ENCODE measurements at regions not wholly inside any gene's neighbourhood (a gene's known extent, or its start where the extent isn't known, plus 50 kb on each side); places are given as distances from the start of the nearest gene placed in this dataset.
A peak's percentile ranks its signal among the peaks of the same experiment; 100 is the strongest.
"Not testable (repeated sequence)": the region's sequence is repeated elsewhere in the genome, so short reads cannot be mapped to it uniquely, and the experiment has no call there.

- Histone ChIP-seq H3K9ac (ENCODE audit: low read depth, low read length) (no peak overlapping the region), H3K4me1 (ENCODE audit: insufficient read depth, low read length) (peaks cover 6% of the 10 kb centered on the region), H3K9me3 (ENCODE audit: insufficient read depth, low read depth, low read length) (no peaks in the 10 kb centered on the region), H3K36me3 (ENCODE audit: insufficient read depth, low read depth, low read length) (no peaks in the 10 kb centered on the region), H3K27ac (ENCODE audit: low read length) (no peak overlapping the region), H3K27me3 (ENCODE audit: insufficient read depth, low read length) (no peaks in the 10 kb centered on the region), H3K4me3 (ENCODE audit: low read length) (no peak overlapping the region)
Measured at GRCh38 chr6:80437801-80438200, 331.3 kb downstream of the BCKDHB start.

- Histone ChIP-seq H3K9ac (ENCODE audit: low read depth, low read length) (no peak overlapping the region), H3K27me3 (ENCODE audit: insufficient read depth, low read length) (no peaks in the 10 kb centered on the region), H3K9me3 (ENCODE audit: insufficient read depth, low read depth, low read length) (no peaks in the 10 kb centered on the region), H3K4me3 (ENCODE audit: low read length) (no peak overlapping the region), H3K4me1 (ENCODE audit: insufficient read depth, low read length) (peaks cover 6% of the 10 kb centered on the region), H3K36me3 (ENCODE audit: insufficient read depth, low read depth, low read length) (no peaks in the 10 kb centered on the region), H3K27ac (ENCODE audit: low read length) (no peak overlapping the region)
Measured at GRCh38 chr6:80437221-80437620, 330.8 kb downstream of the BCKDHB start.

DNA sequence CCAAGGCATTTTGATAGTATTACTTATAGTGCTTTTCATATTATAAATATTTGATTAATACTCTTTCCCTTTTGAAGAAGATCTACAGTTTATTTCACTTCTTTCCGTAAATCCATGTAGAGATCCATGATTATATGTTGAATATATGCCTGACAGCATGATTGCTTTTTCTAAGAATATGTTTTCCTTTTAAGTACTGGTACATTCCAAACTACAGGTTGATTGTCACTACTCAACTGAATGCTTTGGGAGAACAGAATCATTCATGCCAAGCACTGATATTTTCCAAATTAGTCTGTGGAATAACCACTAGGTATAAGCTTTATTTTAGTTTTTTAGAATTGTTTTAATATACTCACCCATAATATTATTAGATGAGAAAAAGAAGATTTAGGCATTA is 330.2 kb downstream of the BCKDHB start:
- Histone ChIP-seq H3K4me1 (ENCODE audit: insufficient read depth, low read length) (peaks cover 6% of the 10 kb centered on the region), H3K27me3 (ENCODE audit: insufficient read depth, low read length) (no peaks in the 10 kb centered on the region), H3K4me3 (ENCODE audit: low read length) (no peak overlapping the region), H3K36me3 (ENCODE audit: insufficient read depth, low read depth, low read length) (no peaks in the 10 kb centered on the region), H3K27ac (ENCODE audit: low read length) (no peak overlapping the region), H3K9me3 (ENCODE audit: insufficient read depth, low read depth, low read length) (no peaks in the 10 kb centered on the region), H3K9ac (ENCODE audit: low read depth, low read length) (no peak overlapping the region)

DNA sequence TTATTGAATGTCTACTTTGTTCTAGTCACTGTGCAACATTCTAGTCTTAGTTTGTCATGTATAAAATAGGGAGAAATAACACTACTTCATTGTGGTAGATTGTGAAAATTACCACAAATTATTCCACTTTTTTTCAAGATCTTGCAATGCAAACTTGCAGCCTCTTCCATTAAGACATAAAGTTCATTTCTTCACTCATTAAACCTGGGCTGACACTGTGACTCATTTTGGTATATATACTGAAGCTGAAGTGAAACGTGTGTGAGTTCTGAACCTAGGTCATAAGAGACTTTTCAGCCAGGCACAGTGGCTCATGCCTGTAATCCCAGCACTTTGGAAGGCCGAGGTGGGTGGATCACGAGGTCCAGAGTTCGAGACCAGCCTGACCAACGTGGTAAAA is 329.0 kb downstream of the BCKDHB start:
- Histone ChIP-seq H3K9ac (ENCODE audit: low read depth, low read length) (no peak overlapping the region), H3K36me3 (ENCODE audit: insufficient read depth, low read depth, low read length) (no peaks in the 10 kb centered on the region), H3K27me3 (ENCODE audit: insufficient read depth, low read length) (no peaks in the 10 kb centered on the region), H3K4me1 (ENCODE audit: insufficient read depth, low read length) (peaks cover 6% of the 10 kb centered on the region), H3K9me3 (ENCODE audit: insufficient read depth, low read depth, low read length) (no peaks in the 10 kb centered on the region), H3K27ac (ENCODE audit: low read length) (no peak overlapping the region), H3K4me3 (ENCODE audit: low read length) (no peak overlapping the region)

- peaks cover 6% of the 10 kb centered on the region for H3K4me1 ChIP-seq (ENCODE audit: insufficient read depth, low read length)
- H3K27me3 ChIP-seq (ENCODE audit: insufficient read depth, low read length): no peaks in the 10 kb centered on the region
- H3K9ac ChIP-seq (ENCODE audit: low read depth, low read length): no peak overlapping the region
- H3K36me3 ChIP-seq (ENCODE audit: insufficient read depth, low read depth, low read length): no peaks in the 10 kb centered on the region
- no peak overlapping the region for H3K27ac ChIP-seq (ENCODE audit: low read length)
- H3K9me3 ChIP-seq (ENCODE audit: insufficient read depth, low read depth, low read length): no peaks in the 10 kb centered on the region
- H3K4me3 ChIP-seq (ENCODE audit: low read length): no peak overlapping the region
Measured at GRCh38 chr6:80434691-80435350, 328.4 kb downstream of the BCKDHB start.

DNA sequence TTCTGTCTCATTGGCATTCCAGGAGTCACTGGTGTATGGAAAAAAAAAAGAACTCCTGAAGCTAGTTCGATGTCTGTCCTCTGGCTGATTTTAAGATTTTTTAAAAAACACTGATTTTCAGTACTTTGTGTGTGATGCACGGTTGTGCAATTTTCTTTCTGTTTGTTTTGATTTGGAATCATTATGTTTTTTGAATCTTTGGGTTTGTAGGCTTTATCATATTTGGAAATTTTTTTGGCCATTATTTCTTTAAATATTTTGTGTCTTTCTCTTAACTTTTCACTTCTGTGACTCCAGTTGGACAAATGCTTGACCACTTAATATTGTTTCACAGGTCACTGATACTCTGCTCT is 327.2 kb downstream of the BCKDHB start:
- H3K27me3 ChIP-seq (ENCODE audit: insufficient read depth, low read length): no peaks in the 10 kb centered on the region
- peaks cover 6% of the 10 kb centered on the region; the same call in 1 of the 2 replicates for H3K4me1 ChIP-seq (ENCODE audit: insufficient read depth, low read length)
- no peaks in the 10 kb centered on the region for H3K9me3 ChIP-seq (ENCODE audit: insufficient read depth, low read depth, low read length)
- no peaks in the 10 kb centered on the region for H3K36me3 ChIP-seq (ENCODE audit: insufficient read depth, low read depth, low read length)
- H3K27ac ChIP-seq (ENCODE audit: low read length): peak overlapping the region; percentile 30
- no peak overlapping the region for H3K4me3 ChIP-seq (ENCODE audit: low read length)
- 0 out of 2 replicates have a peak overlapping the region, but pooled peaks have one; percentile 16 for H3K9ac ChIP-seq (ENCODE audit: low read depth, low read length)

DNA sequence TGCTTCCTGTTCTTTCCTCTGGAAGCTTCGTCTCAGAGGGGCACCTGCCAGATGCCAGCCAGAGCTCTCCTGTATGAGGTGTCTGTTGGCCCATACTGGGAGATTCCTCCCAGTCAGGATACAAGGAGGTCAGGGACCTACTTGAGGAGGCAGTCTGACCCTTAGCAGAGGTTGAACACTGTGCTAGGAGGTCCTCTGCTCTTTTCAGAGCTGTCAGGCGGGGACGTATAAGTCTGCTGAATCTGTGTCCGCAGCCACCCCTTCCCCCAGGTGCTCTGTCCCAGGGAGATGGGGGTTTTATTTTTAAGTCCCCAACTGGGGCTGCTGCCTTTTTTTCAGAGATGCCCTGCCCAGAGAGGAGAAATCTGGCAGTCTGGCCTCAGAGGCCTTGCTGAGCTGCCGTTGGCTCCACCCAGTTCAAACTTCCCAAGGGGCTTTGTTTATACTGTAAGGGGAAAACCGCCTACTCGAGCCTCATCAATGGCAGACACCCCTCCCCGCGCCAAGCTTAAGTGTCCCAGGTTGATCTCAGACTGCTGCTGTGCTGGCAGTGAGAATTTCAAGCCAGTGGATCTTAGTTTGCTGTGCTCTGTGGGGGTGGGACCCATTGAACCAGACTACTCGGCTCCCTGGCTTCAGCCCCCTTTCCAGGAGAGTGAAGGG is 326.7 kb downstream of the BCKDHB start:
- H3K9me3 ChIP-seq (ENCODE audit: insufficient read depth, low read depth, low read length): no peaks in the 10 kb centered on the region
- peak overlapping the region; percentile 30 for H3K27ac ChIP-seq (ENCODE audit: low read length)
- H3K27me3 ChIP-seq (ENCODE audit: insufficient read depth, low read length): no peaks in the 10 kb centered on the region
- H3K4me1 ChIP-seq (ENCODE audit: insufficient read depth, low read length): peaks cover 6% of the 10 kb centered on the region; the same call in 1 of the 2 replicates
- H3K9ac ChIP-seq (ENCODE audit: low read depth, low read length): 0 out of 2 replicates have a peak overlapping the region, but pooled peaks have one; percentile 16
- no peaks in the 10 kb centered on the region for H3K36me3 ChIP-seq (ENCODE audit: insufficient read depth, low read depth, low read length)
- H3K4me3 ChIP-seq (ENCODE audit: low read length): no peak overlapping the region

DNA sequence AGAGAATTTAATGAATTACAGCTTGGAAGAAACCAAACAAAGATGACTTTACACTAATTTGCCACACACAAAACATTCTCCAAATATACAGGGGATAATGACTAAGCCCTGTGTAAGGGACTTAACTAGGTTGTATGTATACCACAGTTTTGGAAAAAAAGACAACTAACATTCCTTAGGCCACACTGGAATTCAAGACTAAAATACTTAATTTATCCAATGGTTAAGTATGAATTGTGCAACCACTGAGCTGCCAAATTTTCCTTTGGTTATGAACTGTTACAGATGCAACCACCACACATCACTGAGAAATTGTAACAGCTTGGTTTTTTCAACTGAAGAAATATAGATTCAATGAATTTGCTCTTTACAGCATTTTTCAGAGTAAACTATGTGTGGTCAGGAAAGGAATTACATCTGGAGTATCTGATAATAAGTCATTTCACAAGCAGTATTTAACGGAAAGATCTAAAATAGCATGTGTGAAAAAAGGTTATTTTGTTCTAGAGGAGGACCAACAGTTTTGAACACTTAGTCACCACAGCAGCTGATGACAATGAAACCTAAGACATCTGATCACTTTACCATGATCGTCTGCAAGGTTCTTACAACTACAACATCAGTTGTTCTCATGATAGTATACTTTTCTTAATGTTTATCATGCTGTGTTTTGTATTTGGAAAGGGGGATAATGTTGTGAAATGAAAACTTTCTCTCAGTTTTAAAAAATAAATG is 318.8 kb downstream of the BCKDHB start:
- no peaks in the 10 kb centered on the region for H3K4me1 ChIP-seq (ENCODE audit: insufficient read depth, low read length)
- H3K9me3 ChIP-seq (ENCODE audit: insufficient read depth, low read depth, low read length): peaks cover 27% of the 10 kb centered on the region
- H3K27me3 ChIP-seq (ENCODE audit: insufficient read depth, low read length): no peaks in the 10 kb centered on the region
- no peak overlapping the region for H3K27ac ChIP-seq (ENCODE audit: low read length)
- no peaks in the 10 kb centered on the region for H3K36me3 ChIP-seq (ENCODE audit: insufficient read depth, low read depth, low read length)
- H3K9ac ChIP-seq (ENCODE audit: low read depth, low read length): no peak overlapping the region
- H3K4me3 ChIP-seq (ENCODE audit: low read length): no peak overlapping the region

GRCh38 chr6:80411486-80411885 is 305.0 kb downstream of the BCKDHB start:
- Histone ChIP-seq H3K9me3 (ENCODE audit: insufficient read depth, low read depth, low read length) (no peaks in the 10 kb centered on the region; the same call in 1 of the 2 replicates), H3K9ac (ENCODE audit: low read depth, low read length) (no peak overlapping the region), H3K36me3 (ENCODE audit: insufficient read depth, low read depth, low read length) (no peaks in the 10 kb centered on the region), H3K27me3 (ENCODE audit: insufficient read depth, low read length) (no peaks in the 10 kb centered on the region), H3K4me3 (ENCODE audit: low read length) (no peak overlapping the region), H3K27ac (ENCODE audit: low read length) (no peak overlapping the region), H3K4me1 (ENCODE audit: insufficient read depth, low read length) (no peaks in the 10 kb centered on the region)

DNA sequence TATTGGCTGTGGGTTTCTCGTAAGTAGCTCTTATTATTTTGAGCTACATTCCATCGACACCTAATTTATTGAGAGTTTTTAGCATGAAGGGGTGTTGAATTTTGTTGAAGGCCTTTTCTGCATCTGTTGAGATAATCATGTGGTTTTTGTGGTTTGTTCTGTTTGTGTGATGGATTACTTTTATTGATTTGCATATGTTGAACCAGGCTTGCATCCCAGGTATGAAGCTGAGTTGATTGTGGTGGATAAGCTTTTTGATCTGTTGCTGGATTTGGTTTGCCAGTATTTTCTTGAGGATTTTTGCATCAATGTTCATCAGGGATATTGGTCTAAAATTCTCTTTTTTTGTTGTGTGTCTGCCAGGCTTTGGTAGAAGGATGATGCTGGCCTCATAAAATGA is 301.5 kb downstream of the BCKDHB start:
- not testable (repeated sequence) for H3K9ac ChIP-seq (ENCODE audit: low read depth, low read length); H3K9me3 ChIP-seq (ENCODE audit: insufficient read depth, low read depth, low read length); H3K36me3 ChIP-seq (ENCODE audit: insufficient read depth, low read depth, low read length); H3K4me3 ChIP-seq (ENCODE audit: low read length); H3K27ac ChIP-seq (ENCODE audit: low read length); H3K27me3 ChIP-seq (ENCODE audit: insufficient read depth, low read length); H3K4me1 ChIP-seq (ENCODE audit: insufficient read depth, low read length)

DNA sequence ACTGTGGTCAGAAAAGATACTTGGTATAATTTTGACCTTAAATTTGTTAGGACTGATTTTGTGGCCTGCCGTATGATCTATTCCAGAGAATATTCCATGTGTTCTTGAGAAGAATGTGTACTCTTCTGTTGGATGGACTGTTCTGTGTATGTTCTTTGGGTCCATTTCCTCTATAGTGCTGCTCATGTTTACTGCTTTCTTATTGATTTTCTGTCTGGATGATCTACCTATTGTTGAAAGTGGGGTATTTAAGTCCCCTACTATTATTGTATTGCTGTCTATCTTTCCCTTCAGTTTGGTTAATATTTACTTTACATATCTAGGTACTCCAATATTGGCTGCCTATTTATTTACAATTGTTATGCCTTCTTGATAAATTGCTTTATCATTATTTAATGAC is 298.4 kb downstream of the BCKDHB start:
- Histone ChIP-seq H3K27ac (ENCODE audit: low read length) (no peak overlapping the region), H3K27me3 (ENCODE audit: insufficient read depth, low read length) (no peaks in the 10 kb centered on the region), H3K4me1 (ENCODE audit: insufficient read depth, low read length) (no peaks in the 10 kb centered on the region), H3K9ac (ENCODE audit: low read depth, low read length) (no peak overlapping the region), H3K36me3 (ENCODE audit: insufficient read depth, low read depth, low read length) (no peaks in the 10 kb centered on the region), H3K9me3 (ENCODE audit: insufficient read depth, low read depth, low read length) (no peaks in the 10 kb centered on the region), H3K4me3 (ENCODE audit: low read length) (no peak overlapping the region)

- no peak overlapping the region for H3K9ac ChIP-seq (ENCODE audit: low read depth, low read length)
- no peak overlapping the region for H3K4me3 ChIP-seq (ENCODE audit: low read length)
- H3K4me1 ChIP-seq (ENCODE audit: insufficient read depth, low read length): no peaks in the 10 kb centered on the region
Measured at GRCh38 chr6:80403365-80403764, 296.9 kb downstream of the BCKDHB start.

More at GRCh38 chr6:80403365-80403764, 296.9 kb downstream of the BCKDHB start:
- H3K27me3 ChIP-seq (ENCODE audit: insufficient read depth, low read length): no peaks in the 10 kb centered on the region
- H3K9me3 ChIP-seq (ENCODE audit: insufficient read depth, low read depth, low read length): no peaks in the 10 kb centered on the region; the same call in 1 of the 2 replicates
- H3K27ac ChIP-seq (ENCODE audit: low read length): no peak overlapping the region
- no peaks in the 10 kb centered on the region for H3K36me3 ChIP-seq (ENCODE audit: insufficient read depth, low read depth, low read length)
